OCI-LY1 (cell line): ENCODE measurements at regions not wholly inside any gene's neighbourhood (a gene's known extent, or its start where the extent isn't known, plus 50 kb on each side); places are given as distances from the start of the nearest gene placed in this dataset.

Experiments
- H2AFZ ChIP-seq: fragments of 200-600 bp; sonication (generic), shearing (Covaris generic); 2 replicates; pipeline ENCODE4 v1.6.0; 2014; ENCODE audit warnings: antibody characterized with exemption, mild to moderate bottlenecking, low read length
- H3F3A ChIP-seq: fragments of 200-600 bp; sonication (generic), shearing (Covaris generic); 2 replicates; pipeline ENCODE4 v1.6.0; 2014; ENCODE audit warnings: mild to moderate bottlenecking, antibody characterized with exemption, low read length, moderate library complexity; ENCODE audit not compliant: insufficient read depth
- H3K27ac ChIP-seq: fragments of 200-600 bp; sonication (generic); 2 replicates; pipeline ENCODE4 v1.5.1; 2014; ENCODE audit warnings: low read length, mixed run types, mild to moderate bottlenecking, low read depth; ENCODE audit not compliant: poor library complexity, severe bottlenecking
- H3K27me3 ChIP-seq: fragments of 200-600 bp; sonication (generic); 2 replicates; pipeline ENCODE4 v1.6.0; 2014; ENCODE audit warnings: antibody characterized with exemption, mild to moderate bottlenecking, low read length, moderate library complexity; ENCODE audit not compliant: insufficient read depth
- H3K36me3 ChIP-seq: fragments of 200-600 bp; sonication (generic); 2 replicates; pipeline ENCODE4 v1.6.1; 2014; ENCODE audit warnings: mild to moderate bottlenecking, antibody characterized with exemption, low read length, moderate library complexity, mixed read lengths; ENCODE audit not compliant: insufficient read depth
- H3K4me1 ChIP-seq: fragments of 200-600 bp; sonication (generic); 2 replicates; pipeline ENCODE4 v1.5.1; 2014; ENCODE audit warnings: mild to moderate bottlenecking, low read length, moderate library complexity; ENCODE audit not compliant: insufficient read depth, severe bottlenecking
- H3K4me2 ChIP-seq: fragments of 200-600 bp; sonication (generic), shearing (Covaris generic); 2 replicates; pipeline ENCODE4 v1.6.1; 2014; ENCODE audit warnings: low read length
- H3K4me3 ChIP-seq: fragments of 200-600 bp; sonication (generic); 2 replicates; pipeline ENCODE4 v1.5.1; 2014; ENCODE audit warnings: low read length, low read depth, mild to moderate bottlenecking, mixed read lengths; ENCODE audit not compliant: poor library complexity, severe bottlenecking
- H3K79me2 ChIP-seq: fragments of 200-600 bp; shearing (Covaris generic); 2 replicates; pipeline ENCODE4 v1.6.1; 2016; ENCODE audit warnings: mixed run types, low read length, mixed read lengths; ENCODE audit not compliant: insufficient read depth
- H3K9ac ChIP-seq: fragments of 200-600 bp; sonication (generic), shearing (Covaris generic); 2 replicates; pipeline ENCODE4 v1.6.1; 2014; ENCODE audit warnings: mild to moderate bottlenecking, low read length, mixed read lengths
- H3K9me2 ChIP-seq: fragments of 200-600 bp; sonication (generic), shearing (Covaris generic); 2 replicates; pipeline ENCODE4 v1.6.1; 2014; ENCODE audit warnings: low read depth, mild to moderate bottlenecking, low read length, mixed read lengths
- H3K9me3 ChIP-seq: fragments of 200-600 bp; shearing (Covaris generic); 2 replicates; pipeline ENCODE4 v1.6.1; 2014; ENCODE audit warnings: low read length, mixed read lengths
- H4K20me1 ChIP-seq: fragments of 200-600 bp; sonication (generic), shearing (Covaris generic); 2 replicates; pipeline ENCODE4 v1.6.0; 2016; ENCODE audit warnings: mild to moderate bottlenecking, low read length; ENCODE audit not compliant: insufficient read depth
- EZH2 ChIP-seq: fragments of 200-600 bp; sonication (generic), shearing (Covaris generic); IDR thresholded peaks from 2 replicates; pipeline ENCODE4 v1.8.0; 2017; ENCODE audit warnings: borderline replicate concordance, mixed run types, mild to moderate bottlenecking, antibody characterized with exemption, low read length, moderate library complexity, mixed read lengths
- TF ChIP-seq, protein P1 (sequence below): fragments of 200-600 bp; sonication (generic), shearing (Covaris generic); IDR thresholded peaks from 2 replicates; pipeline ENCODE4 v1.5.1; 2017; ENCODE audit warnings: mild to moderate bottlenecking, antibody characterized with exemption, low read length, moderate library complexity, mixed read lengths

DNA sequence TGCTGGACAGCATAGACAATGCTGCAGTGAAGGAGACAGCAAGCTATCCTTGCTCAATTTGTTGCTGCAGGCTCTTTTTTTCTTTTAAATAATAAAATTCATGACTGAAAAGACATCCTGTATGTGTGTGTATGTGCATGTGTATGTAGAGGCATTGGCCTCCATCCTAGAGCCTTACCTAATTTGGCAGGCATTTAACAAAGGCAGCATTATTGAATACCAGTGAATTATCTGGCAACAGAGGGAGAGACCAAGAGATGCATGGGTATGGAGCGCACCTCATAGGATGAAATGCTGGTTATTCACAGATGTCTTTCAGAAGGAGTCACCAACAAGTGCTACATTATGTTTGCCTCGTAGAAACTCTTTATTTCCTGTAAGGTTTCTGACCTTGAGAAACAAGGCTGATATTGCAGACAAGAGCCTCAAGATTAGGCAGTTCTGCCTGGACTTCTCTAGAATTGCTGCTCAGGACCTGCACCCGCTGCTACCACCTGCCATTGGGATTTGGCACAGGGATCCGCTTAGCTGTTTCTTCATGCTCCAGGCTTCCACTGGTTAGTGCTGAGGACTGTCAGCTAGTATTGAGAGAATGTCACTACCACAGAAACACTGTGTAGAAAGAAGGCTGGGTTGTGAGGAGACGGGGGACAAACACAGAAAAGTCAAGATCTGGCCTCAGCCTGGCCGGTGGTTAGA is 247.7 kb upstream of the RFX3 start:
- H3K27me3 ChIP-seq, result no peaks in the 10 kb centered on the region
- H3K4me2 ChIP-seq, result no peak overlapping the region
- H3K79me2 ChIP-seq, result no peaks in the 10 kb centered on the region
- H3K36me3 ChIP-seq, result no peaks in the 10 kb centered on the region
- TF ChIP-seq, protein P1, sequence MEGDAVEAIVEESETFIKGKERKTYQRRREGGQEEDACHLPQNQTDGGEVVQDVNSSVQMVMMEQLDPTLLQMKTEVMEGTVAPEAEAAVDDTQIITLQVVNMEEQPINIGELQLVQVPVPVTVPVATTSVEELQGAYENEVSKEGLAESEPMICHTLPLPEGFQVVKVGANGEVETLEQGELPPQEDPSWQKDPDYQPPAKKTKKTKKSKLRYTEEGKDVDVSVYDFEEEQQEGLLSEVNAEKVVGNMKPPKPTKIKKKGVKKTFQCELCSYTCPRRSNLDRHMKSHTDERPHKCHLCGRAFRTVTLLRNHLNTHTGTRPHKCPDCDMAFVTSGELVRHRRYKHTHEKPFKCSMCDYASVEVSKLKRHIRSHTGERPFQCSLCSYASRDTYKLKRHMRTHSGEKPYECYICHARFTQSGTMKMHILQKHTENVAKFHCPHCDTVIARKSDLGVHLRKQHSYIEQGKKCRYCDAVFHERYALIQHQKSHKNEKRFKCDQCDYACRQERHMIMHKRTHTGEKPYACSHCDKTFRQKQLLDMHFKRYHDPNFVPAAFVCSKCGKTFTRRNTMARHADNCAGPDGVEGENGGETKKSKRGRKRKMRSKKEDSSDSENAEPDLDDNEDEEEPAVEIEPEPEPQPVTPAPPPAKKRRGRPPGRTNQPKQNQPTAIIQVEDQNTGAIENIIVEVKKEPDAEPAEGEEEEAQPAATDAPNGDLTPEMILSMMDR, result no peak
- TF ChIP-seq EZH2, result no peak
- no peaks in the 10 kb centered on the region for H3K4me1 ChIP-seq
- H2AFZ ChIP-seq, result no peak overlapping the region
- no peak overlapping the region for H3K9ac ChIP-seq
- no peaks in the 10 kb centered on the region for H3F3A ChIP-seq
- no peaks in the 10 kb centered on the region for H3K9me3 ChIP-seq
- H3K9me2 ChIP-seq, result no peaks in the 10 kb centered on the region
- H4K20me1 ChIP-seq, result no peaks in the 10 kb centered on the region
- no peak overlapping the region for H3K4me3 ChIP-seq
- H3K27ac ChIP-seq, result no peak overlapping the region

DNA sequence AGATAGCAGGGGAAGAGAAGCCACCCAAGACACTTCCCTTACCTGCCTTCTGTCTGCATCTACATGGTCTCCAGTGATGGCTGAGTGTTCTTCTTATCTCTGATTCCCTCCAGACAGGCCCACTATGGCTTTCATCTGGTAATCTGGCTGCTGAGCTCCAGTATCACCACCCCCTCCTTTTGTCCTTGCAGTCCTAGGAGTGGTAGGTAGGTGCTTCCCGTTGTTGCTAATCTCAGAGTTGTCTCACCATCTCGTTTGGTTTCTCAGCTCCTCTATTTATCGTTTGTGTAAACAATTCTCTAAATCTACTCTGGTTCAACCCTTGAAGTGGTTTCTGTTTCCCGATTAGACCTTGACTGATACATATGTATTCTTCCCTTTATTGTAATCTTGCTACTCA is 243.8 kb upstream of the RFX3 start:
- Histone ChIP-seq H3K27me3 (no peaks in the 10 kb centered on the region), H3K9ac (no peak overlapping the region), H3K36me3 (no peaks in the 10 kb centered on the region), H3K4me1 (no peaks in the 10 kb centered on the region), H3K4me3 (no peak overlapping the region), H2AFZ (no peak overlapping the region), H4K20me1 (no peaks in the 10 kb centered on the region), H3K27ac (no peak overlapping the region), H3K4me2 (no peak overlapping the region), H3K9me2 (no peaks in the 10 kb centered on the region), H3K9me3 (no peaks in the 10 kb centered on the region), H3K79me2 (no peaks in the 10 kb centered on the region), H3F3A (no peaks in the 10 kb centered on the region)
- TF ChIP-seq, protein P1, result no peak
- no peak for TF ChIP-seq EZH2

- H3K4me1 ChIP-seq, result no peaks in the 10 kb centered on the region
- H3F3A ChIP-seq, result no peaks in the 10 kb centered on the region
- H3K9me2 ChIP-seq, result no peaks in the 10 kb centered on the region
- H4K20me1 ChIP-seq, result no peaks in the 10 kb centered on the region
- no peaks in the 10 kb centered on the region for H3K9me3 ChIP-seq
- no peak overlapping the region for H3K4me2 ChIP-seq
- no peak overlapping the region for H3K4me3 ChIP-seq
- H3K36me3 ChIP-seq, result no peaks in the 10 kb centered on the region
- H3K9ac ChIP-seq, result no peak overlapping the region
- H3K27me3 ChIP-seq, result no peaks in the 10 kb centered on the region
- H3K79me2 ChIP-seq, result no peaks in the 10 kb centered on the region
- no peak overlapping the region for H3K27ac ChIP-seq
- H2AFZ ChIP-seq, result no peak overlapping the region
- no peak for TF ChIP-seq EZH2
- TF ChIP-seq, protein P1, result no peak
Measured at GRCh38 chr9:3768712-3769457, 243.1 kb upstream of the RFX3 start.
